NT2/D1 (cell line): ENCODE measurements at regions not wholly inside any gene's neighbourhood (a gene's known extent, or its start where the extent isn't known, plus 50 kb on each side); places are given as distances from the start of the nearest gene placed in this dataset.

Experiments used
- DNase-seq: peaks from one replicate; pipeline ENCODE4 v3.0.0-alpha.2; 2011; ENCODE audit warnings: low read depth, low spot score
- H3K27me3 ChIP-seq: 2 replicates; pipeline ENCODE4 v1.6.0; 2011; ENCODE audit warnings: mild to moderate bottlenecking; ENCODE audit not compliant: insufficient read length, insufficient read depth
- H3K36me3 ChIP-seq: 2 replicates; pipeline ENCODE4 v1.6.1; 2011; ENCODE audit warnings: mild to moderate bottlenecking, low read length, mixed read lengths; ENCODE audit not compliant: insufficient read depth, insufficient read length
- H3K4me1 ChIP-seq: 2 replicates; pipeline ENCODE4 v1.5.1; 2011; ENCODE audit not compliant: insufficient read depth, insufficient read length
- H3K4me3 ChIP-seq: 2 replicates; pipeline ENCODE4 v1.5.1; 2011; ENCODE audit warnings: low read depth; ENCODE audit not compliant: insufficient read length
- H3K9ac ChIP-seq: 2 replicates; pipeline ENCODE4 v1.6.0; 2011; ENCODE audit warnings: low read depth; ENCODE audit not compliant: insufficient read length
- H3K9me3 ChIP-seq: 2 replicates; pipeline ENCODE4 v1.5.1; 2011; ENCODE audit warnings: mild to moderate bottlenecking, low read length; ENCODE audit not compliant: insufficient read depth
- SUZ12 ChIP-seq: IDR thresholded peaks from 2 replicates; pipeline ENCODE4 v1.6.1; 2011; ENCODE audit not compliant: insufficient read length, insufficient read depth; ENCODE audit errors: extremely low read depth
- YY1 ChIP-seq: IDR thresholded peaks from 2 replicates; pipeline ENCODE4 v1.6.1; 2011; ENCODE audit not compliant: insufficient read length, insufficient read depth
- ZNF274 ChIP-seq: IDR thresholded peaks from 2 replicates; pipeline ENCODE4 v1.6.1; 2011; ENCODE audit warnings: mild to moderate bottlenecking, low read depth, low read length

- Histone ChIP-seq H3K36me3 (no peaks in the 10 kb centered on the region), H3K4me3 (no peak overlapping the region), H3K9me3 (peaks cover 21% of the 10 kb centered on the region), H3K9ac (no peak overlapping the region), H3K4me1 (no peaks in the 10 kb centered on the region), H3K27me3 (no peaks in the 10 kb centered on the region)
- TF ChIP-seq ZNF274 (no peak), SUZ12 (no peak), YY1 (no peak)
- DNase-seq = no peak
These were observed 171.4 kb upstream of the SERPINE2 start for GRCh38 chr2:224210286-224211180.

- TF ChIP-seq SUZ12 (no peak), ZNF274 (no peak), YY1 (no peak)
- no peaks in the 10 kb centered on the region for H3K27me3 ChIP-seq
- no peaks in the 10 kb centered on the region for H3K4me1 ChIP-seq
- H3K36me3 ChIP-seq = no peaks in the 10 kb centered on the region
- peaks cover 13% of the 10 kb centered on the region; the same call in 1 of the 2 replicates for H3K9me3 ChIP-seq
- H3K9ac ChIP-seq = no peak overlapping the region
- no peak overlapping the region for H3K4me3 ChIP-seq
- no peak for DNase-seq
These were observed 170.6 kb upstream of the SERPINE2 start for GRCh38 chr2:224209555-224210285.

GRCh38 chr2:224208443-224208842 is 169.4 kb upstream of the SERPINE2 start:
- H3K27me3 ChIP-seq = no peaks in the 10 kb centered on the region
- no peaks in the 10 kb centered on the region for H3K36me3 ChIP-seq
- no peak overlapping the region for H3K9ac ChIP-seq
- H3K4me3 ChIP-seq = no peak overlapping the region
- TF ChIP-seq YY1 (no peak), ZNF274 (no peak), SUZ12 (no peak)
- peaks cover 8% of the 10 kb centered on the region; the same call in 1 of the 2 replicates for H3K9me3 ChIP-seq
- no peaks in the 10 kb centered on the region for H3K4me1 ChIP-seq
- DNase-seq = no peak

GRCh38 chr2:224208007-224208406 is 168.9 kb upstream of the SERPINE2 start:
- TF ChIP-seq ZNF274 = no peak
- TF ChIP-seq YY1 = no peak
- TF ChIP-seq SUZ12 = no peak
- no peaks in the 10 kb centered on the region for H3K36me3 ChIP-seq
- no peak overlapping the region for H3K4me3 ChIP-seq
- no peak for DNase-seq
- H3K4me1 ChIP-seq = no peaks in the 10 kb centered on the region
- H3K9ac ChIP-seq = no peak overlapping the region
- H3K27me3 ChIP-seq = no peaks in the 10 kb centered on the region
- H3K9me3 ChIP-seq = 0 out of 2 replicates have a peak, but pooled peaks cover 5% of the 10 kb centered on the region

GRCh38 chr2:224206816-224207215 is 167.7 kb upstream of the SERPINE2 start:
- Histone ChIP-seq H3K9me3 (no peaks in the 10 kb centered on the region), H3K4me1 (no peaks in the 10 kb centered on the region), H3K27me3 (no peaks in the 10 kb centered on the region), H3K9ac (no peak overlapping the region), H3K4me3 (no peak overlapping the region), H3K36me3 (no peaks in the 10 kb centered on the region)
- DNase-seq = no peak
- no peak for TF ChIP-seq SUZ12
- no peak for TF ChIP-seq YY1
- TF ChIP-seq ZNF274 = no peak

GRCh38 chr2:224202281-224202865 is 163.3 kb upstream of the SERPINE2 start:
- no peaks in the 10 kb centered on the region for H3K4me1 ChIP-seq
- TF ChIP-seq YY1 (no peak), SUZ12 (no peak), ZNF274 (no peak)
- 0 out of 2 replicates have a peak, but pooled peaks cover 4% of the 10 kb centered on the region for H3K9me3 ChIP-seq
- no peak overlapping the region for H3K9ac ChIP-seq
- H3K27me3 ChIP-seq = no peaks in the 10 kb centered on the region
- H3K4me3 ChIP-seq = no peak overlapping the region
- no peak for DNase-seq
- H3K36me3 ChIP-seq = no peaks in the 10 kb centered on the region
